LNCaP clone FGC (cell line): ENCODE measurements at regions not wholly inside any gene's neighbourhood (a gene's known extent, or its start where the extent isn't known, plus 50 kb on each side); places are given as distances from the start of the nearest gene placed in this dataset.

Source experiments
- DNase-seq: peaks from one replicate; pipeline ENCODE4 v3.0.0-alpha.2; 2011; ENCODE audit warnings: low read depth
- H3K4me3 ChIP-seq: 2 replicates; pipeline ENCODE4 v1.5.1; 2011; ENCODE audit warnings: mild to moderate bottlenecking, low read depth, low read length, control low read depth
- TF ChIP-seq, protein P1 (sequence below): IDR thresholded peaks from 2 replicates; pipeline ENCODE4 v1.5.1; 2012; ENCODE audit warnings: mild to moderate bottlenecking; ENCODE audit not compliant: control insufficient read depth, insufficient read depth; ENCODE audit errors: extremely low read depth

DNA sequence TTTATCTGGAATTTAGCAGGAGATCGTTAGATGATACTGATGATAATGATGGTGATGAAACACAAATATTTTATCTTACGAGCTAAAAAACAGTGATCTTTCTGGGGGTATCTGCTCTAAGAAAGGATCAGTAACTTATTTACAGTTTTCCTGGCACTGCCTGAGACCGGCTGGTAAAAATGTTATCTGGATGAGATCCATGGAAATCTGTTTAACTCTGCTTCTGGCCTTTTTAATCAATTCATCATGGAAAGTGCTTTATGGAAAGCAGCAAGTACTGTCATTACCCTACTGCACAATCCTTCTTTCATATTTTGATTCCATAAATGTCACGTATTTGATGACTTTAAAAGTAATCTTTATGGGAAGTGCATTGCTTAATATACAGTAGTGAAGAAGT is 612.7 kb upstream of the GCFC2 start:
- DNase-seq = no peak
- TF ChIP-seq, protein P1, sequence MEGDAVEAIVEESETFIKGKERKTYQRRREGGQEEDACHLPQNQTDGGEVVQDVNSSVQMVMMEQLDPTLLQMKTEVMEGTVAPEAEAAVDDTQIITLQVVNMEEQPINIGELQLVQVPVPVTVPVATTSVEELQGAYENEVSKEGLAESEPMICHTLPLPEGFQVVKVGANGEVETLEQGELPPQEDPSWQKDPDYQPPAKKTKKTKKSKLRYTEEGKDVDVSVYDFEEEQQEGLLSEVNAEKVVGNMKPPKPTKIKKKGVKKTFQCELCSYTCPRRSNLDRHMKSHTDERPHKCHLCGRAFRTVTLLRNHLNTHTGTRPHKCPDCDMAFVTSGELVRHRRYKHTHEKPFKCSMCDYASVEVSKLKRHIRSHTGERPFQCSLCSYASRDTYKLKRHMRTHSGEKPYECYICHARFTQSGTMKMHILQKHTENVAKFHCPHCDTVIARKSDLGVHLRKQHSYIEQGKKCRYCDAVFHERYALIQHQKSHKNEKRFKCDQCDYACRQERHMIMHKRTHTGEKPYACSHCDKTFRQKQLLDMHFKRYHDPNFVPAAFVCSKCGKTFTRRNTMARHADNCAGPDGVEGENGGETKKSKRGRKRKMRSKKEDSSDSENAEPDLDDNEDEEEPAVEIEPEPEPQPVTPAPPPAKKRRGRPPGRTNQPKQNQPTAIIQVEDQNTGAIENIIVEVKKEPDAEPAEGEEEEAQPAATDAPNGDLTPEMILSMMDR = no peak
- H3K4me3 ChIP-seq = no peak overlapping the region

DNA sequence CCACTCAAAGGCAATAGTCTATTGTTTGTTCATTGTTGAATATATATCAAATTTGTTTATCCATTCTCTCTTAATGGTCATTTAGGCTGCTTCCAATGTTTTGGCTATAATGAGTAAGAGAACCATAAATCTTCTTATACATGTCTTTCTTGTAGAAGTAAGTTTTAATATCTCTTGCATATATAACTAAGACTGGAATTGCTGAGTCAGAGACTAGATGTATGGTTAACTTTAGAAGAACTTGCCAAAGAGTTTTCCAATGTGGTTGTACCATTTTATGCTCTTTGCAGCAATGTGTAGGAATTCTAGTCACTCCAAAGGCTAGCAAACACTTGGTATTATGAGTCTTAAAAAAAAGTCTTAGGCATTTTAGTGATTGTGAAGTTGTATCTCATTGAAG is 610.0 kb upstream of the GCFC2 start:
- H3K4me3 ChIP-seq = no peak overlapping the region
- TF ChIP-seq, protein P1 = no peak
- DNase-seq = no peak

DNA sequence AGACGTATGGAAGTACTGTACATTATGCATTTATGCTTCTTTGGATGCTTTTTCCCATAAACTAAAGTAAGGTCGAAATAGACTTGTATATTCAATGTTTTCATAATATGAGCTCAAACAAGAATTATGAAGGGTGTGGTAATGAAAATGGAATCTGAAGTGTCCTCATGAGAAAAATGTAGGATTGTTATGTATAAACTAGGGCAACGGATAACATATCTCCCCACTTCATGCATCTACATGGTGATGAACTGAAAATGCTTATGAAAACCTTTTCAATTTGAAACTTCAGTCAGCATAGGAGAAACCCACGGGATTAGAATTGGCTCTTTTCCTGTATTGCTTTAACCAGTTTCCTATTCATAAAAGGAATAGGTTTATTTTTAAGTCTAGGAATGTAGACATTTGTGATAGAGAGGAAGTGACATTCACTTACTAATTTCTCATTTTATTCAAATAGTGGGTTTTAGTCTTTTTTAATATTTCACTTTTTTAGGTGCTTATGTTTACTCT is 608.2 kb upstream of the GCFC2 start:
- TF ChIP-seq, protein P1 = no peak
- DNase-seq = no peak

DNA sequence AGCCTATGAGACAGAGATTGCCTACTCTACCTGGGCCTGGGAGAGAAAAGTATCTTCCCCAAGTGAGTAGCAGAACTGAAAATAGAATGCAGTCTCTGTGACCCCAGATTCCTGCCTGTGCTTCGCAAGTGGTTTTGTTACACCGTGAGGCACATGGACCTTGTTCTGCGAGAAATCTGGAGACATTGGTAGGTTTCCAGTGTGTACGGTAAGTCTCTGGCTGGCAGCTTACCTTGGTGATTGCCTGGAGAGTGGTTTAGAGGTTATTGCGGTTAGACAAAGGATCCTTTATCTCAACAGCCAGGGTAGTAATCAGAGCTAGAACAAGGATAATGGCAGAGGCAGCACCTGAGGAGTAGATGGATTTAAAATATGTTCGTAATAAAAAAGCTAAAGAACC is 606.0 kb upstream of the GCFC2 start:
- no peak for DNase-seq
- TF ChIP-seq, protein P1 = no peak
- no peak overlapping the region for H3K4me3 ChIP-seq

More for the DNA sequence above, 608.2 kb upstream of the GCFC2 start:
- H3K4me3 ChIP-seq = no peak overlapping the region

DNA sequence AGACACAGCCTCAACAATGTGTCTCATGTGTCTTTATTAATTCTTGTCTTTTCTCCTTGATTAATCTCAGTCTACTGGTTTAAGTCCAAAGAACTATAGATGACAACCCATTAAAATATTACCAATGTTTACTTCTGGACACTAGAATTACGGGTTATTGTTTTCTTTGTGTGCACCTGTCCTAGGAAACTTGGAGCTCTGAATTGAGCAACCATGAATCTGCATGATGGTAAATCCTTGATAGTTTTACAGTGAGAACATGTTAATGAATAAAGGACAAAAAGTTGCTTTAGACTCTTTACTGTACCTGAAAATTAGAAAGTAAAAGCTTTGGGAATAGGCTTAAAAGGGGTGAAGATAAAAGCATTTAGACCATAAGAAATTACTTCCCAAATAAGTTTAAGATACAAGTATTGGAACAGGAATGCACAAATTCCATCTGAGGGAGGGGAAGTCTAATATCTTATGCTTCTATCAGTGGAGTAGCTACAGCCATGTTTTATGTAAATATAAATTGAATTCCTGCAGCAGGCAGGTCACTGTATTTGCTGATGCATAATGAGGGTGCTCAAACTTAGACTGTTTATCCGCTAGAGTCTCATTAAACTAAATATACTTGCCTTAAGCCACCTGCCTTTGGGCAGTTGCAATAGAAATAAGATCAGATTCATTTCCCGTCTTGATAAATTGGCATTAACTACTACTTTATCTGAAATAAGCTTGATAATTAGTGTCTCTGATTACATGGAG is 603.7 kb upstream of the GCFC2 start:
- no peak for DNase-seq
- TF ChIP-seq, protein P1 = no peak
- no peak overlapping the region for H3K4me3 ChIP-seq

DNA sequence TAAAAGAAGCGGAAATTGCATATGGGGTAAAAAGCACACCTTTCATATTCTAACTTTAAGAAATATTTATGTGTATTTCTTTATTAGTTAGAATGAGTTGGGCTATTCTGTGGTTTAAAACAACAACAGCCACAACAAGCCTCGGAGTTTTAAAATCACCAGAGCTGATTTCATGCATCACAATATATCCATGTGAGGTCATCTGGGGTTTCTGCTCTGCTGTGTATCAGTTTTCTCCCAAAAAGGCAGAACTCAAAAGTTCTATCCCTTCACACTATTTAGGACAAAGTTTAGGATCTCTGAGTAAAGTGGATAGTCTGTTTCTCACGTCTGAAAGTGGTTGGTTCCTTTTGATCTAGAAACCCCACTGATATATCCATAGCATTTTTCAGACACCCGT is 601.5 kb upstream of the GCFC2 start:
- no peak for DNase-seq
- TF ChIP-seq, protein P1 = no peak
- no peak overlapping the region for H3K4me3 ChIP-seq

DNA sequence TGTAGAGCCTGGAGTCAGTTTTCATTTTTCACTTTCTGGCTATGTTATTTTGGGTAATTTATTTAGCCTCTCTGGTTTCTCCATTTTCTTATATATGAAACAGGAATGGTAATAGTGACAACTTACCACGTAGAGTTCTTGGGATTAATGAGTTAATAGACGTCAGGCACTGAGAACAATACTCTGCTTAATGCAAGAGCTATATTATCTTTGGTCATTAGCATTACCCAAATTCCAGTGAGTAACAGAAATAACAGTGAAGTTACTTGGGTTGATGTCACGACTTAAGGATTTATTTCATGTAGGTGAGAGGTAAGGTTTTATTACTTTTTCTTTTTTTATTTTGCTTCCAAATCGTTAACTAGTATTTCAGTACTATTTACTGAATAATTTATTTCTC is 601.0 kb upstream of the GCFC2 start:
- DNase-seq = no peak
- TF ChIP-seq, protein P1 = no peak
- no peak overlapping the region for H3K4me3 ChIP-seq
